NOMO-1 (cell line): ENCODE measurements at regions not wholly inside any gene's neighbourhood (a gene's known extent, or its start where the extent isn't known, plus 50 kb on each side); places are given as distances from the start of the nearest gene placed in this dataset.

ENCODE experiments used
- DNase-seq, 2 experiments: peaks; one replicate each; lab custom pipeline; 2025; ENCODE audit not compliant: unreplicated experiment in 2 of 2; lab: John Stamatoyannopoulos, UW

DNA sequence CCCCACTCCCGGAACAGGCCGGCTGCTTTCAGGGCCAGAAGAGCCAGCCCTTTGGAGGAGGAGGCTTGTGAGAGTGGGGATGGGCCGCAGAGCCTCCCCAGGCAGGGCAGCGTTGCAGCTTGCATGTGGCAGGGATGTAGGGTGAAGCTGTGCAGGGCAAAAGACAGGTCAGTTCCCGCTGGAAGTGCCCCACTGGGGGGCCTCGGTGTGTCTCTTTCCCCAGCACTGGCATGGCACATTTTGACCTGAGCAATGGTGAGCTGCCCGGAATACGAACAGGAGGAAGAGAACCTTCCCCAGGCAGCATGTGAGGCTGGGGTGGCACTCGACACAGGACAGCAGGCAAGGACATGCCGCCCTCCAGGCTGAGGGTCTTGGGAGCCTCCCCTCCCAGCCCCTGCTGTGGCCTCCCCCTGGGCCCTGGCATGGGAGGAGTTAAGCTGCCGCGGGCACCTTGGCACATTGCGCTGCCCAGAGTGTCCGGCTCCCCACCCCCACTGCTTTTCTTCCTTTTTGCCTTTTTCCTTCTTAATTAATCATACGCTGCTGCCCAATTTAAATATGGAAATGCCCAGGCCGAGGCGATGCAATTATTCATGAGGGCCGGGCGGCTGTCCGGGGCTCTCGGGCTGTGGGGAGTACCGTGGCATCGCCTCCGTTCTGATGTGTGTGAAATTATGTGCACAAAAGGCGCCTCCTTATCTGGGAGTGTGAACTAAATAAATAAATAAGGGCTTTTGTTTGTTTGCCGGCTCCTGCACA lies 76.0 kb upstream of the WNT7B start:
- DNase-seq: peak in 1 of 2 experiments; percentile 71

- DNase-seq: peak in 1 of 2 experiments; percentile 64
Measured at GRCh38 chr22:46053563-46054090, 76.7 kb upstream of the WNT7B start.

DNA sequence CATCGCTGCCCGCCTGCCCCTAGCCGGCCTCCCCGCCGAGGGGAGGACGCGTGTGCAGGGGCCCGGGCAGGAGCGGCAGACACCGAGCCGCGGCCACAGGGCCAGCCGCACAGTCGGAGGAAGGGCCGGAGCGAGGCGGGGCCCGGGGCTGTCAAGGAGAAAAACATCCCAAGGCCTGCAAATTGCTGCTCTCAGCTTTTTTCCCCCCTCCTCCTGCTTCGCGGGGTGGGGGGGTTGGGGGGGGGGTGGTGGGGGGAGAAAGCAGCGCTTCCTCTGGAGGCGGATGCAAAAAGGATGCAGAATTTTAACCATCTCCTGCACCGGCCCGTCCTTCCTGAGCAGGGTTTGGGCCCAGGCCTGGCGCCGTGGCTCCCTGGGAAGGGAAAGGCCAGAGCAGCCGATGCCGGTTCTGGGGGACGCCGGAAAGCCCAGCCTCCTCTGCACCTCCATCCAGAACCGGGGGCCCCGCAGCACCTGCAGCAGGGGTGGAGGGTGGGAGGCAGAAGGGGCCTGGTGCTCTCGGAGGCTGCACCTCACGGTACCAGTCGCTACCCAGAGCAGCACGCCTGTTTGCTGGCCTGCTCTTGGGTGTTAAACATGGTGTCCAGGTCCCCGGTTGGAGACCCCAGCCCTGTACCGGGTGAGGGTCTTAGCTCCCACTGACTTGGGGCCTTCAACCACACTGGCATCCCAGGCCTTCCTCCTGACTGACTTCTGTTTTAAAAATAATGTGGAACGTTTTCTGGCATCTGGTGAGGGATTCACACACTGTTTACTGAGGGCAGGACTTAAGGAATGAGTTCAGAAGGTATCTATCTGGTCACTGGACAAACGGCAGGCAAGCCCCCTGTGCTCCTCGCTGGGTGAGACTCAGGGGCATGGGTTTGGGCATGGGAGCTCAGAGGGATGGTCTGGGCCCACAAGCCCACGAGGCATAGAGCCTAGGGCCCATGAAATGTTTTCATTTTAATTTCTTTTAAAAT lies 77.4 kb upstream of the WNT7B start:
- DNase-seq: peak in 1 of 2 experiments; percentile 79

- DNase-seq: no peak
Measured at GRCh38 chr22:46055181-46055875, 78.4 kb upstream of the WNT7B start.

DNA sequence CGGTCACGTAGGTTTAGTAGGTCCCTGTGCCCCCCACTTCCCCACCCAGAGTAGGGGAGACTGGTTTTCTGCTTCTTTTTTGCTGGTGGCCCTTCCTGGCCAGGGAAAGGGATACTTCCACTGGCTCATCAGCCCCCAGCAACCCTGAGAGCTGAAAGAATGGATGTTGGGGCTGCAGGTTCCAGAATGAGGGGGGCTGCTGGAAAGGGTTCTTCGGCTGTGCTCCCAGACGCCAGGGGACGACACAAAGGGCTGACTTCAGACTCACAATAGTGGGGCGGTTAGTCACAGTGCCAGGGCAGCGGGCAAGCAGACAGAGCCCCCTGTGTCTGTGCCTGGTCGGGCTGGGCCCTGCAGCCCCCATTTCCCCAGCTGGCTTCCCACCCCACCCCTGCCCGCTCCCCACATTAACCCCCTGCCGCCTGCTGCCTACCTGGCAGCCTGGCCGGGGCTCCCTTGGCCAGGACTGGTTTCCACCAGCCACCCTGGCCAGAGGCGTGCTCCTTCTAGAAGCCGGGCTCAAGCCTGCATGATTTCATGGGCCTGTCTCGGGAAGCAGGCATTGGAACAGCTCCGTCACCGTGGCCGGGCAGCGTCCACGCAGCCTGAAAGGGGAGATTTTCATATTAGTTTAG lies 79.1 kb upstream of the WNT7B start:
- DNase-seq: peak in 1 of 2 experiments; percentile 52

DNA sequence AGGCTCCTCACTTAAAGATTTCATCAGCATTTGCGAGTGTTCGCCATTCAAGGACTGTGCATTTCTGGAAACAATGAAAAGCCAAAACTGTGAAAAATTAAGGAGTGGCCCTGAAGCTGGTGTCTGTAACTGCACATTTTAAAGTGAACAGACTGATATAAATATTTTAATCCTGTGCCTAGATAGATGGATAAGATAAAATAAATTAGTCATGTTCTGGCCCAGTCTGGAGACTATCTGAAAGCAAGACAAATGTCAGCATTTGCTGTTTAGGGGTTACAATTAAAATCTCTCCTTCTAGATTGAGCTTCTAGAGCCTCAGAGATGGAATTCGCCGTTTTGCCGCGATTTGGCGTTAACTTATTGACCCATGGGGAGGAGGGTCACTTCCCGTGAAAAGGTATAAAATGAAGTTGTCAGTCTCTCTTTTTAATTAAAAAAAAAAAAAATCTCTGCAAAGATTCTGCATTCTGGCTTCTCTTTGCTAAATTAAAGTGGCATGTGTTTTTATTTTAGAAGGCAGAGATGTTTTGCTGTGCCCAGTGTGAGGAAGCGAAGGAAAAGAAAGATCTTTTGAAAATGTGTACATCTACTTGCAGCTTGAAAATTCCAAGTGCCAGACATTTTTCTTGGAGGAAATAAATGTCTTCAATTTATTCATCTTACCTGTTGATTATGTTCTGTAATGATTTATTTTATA lies 79.7 kb upstream of the WNT7B start:
- no peak for DNase-seq

GRCh38 chr22:46057246-46058090 lies 80.5 kb upstream of the WNT7B start:
- no peak for DNase-seq

- DNase-seq: peak; percentile 89 to 93
Measured at GRCh38 chr22:46058091-46058420, 81.1 kb upstream of the WNT7B start.

DNA sequence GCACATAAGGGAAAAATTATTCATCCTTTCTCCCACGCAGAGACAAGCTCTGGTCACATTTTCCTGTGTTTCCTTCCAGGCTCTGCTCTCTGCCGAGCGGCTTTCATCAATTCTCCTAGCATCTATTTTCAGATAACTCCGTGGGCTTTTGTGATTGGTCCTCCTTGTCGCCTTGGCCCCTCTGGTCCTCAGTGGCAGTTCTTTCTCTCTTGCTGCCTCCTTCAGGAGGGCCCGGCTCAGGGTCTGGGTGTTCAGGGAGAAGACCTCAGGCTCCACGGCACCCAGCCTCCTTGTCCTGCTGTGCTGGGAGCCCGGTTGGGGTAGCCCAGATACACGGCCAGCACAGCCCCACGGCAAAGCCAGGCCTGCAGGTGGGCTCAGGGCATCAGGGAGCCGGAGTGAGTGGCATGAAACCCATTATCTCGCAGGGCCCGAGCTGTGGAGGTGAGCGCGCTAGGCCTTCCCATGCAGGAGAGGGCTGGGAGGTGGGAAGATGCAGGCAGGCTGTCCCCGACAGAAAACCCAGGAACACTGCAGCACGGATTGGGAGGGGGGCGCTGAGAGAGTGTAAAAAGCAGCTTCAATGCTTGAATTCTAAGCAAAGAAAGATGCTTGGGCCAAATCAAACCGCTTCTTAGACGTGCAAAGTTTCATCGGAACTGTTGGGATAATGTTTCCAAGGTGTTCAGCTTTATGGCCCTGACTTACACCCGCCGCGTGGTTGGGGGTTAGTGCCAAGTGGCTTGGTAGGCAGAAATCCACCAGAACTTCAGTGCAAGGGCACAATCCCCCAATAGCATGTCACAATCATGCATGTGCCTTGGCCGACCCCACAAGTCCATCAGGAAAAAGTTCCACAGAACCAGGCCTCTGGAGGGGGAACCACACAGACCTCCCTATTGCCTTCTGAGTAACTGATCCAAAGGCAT lies 81.9 kb upstream of the WNT7B start:
- DNase-seq: peak in 1 of 2 experiments; percentile 49

GRCh38 chr22:46060292-46061123 lies 83.5 kb upstream of the WNT7B start:
- peak in 1 of 2 experiments; percentile 39 for DNase-seq

DNA sequence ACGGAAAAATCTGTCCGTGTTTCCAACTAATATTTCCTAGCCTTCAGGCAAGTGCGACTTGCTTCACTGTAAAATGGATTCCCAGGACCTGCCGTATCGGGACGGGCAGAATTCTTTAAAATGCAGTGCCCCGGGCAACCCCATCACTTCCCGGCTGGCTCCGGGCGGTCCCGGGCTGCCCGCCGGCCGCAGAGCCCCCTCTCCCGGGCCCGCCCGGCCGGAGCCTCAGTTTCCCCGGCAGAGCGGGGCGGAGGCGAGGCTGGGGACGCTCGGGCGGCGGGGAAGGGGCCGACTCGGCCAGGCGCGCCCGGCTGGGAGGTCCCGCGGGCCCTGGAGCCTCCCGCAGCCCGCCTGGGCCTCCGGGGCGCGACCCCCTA lies 84.2 kb upstream of the WNT7B start:
- no peak for DNase-seq

DNA sequence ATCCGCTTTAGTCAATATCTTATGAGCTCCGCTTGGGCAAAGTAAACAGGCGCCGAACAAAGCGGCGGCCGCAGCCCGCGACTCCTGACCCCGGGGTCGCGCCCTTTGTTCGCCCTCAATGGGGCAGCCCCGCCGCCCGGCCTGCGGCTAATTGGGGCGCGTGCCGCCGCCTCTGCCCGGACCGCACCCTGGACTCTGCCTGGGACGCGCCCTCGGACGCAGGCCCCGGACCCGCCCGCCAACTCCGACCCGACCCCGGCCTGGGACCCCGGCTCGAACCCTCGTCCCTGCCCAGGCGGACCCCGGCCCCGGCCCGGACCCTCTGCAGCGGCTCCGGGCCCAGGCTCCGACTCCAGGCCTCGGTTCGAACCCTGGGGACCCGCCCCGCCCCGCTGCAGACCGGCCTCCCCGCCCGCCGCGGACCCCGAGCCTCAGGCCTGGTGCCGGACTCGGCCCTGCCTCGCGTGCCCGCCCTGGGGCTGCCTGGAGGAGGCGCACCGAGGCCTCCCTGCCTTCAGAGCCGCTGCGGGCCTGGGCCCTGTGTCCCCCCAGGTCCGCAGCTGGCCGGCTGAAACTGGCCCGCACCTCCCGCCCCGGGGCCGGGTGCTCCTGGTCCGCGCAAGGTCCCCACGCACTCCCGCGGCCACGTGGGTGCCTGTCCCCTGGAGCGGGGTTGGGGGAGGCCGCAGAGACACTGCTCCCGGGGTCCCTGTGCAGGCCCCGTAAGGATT lies 84.7 kb upstream of the WNT7B start:
- no peak for DNase-seq

DNA sequence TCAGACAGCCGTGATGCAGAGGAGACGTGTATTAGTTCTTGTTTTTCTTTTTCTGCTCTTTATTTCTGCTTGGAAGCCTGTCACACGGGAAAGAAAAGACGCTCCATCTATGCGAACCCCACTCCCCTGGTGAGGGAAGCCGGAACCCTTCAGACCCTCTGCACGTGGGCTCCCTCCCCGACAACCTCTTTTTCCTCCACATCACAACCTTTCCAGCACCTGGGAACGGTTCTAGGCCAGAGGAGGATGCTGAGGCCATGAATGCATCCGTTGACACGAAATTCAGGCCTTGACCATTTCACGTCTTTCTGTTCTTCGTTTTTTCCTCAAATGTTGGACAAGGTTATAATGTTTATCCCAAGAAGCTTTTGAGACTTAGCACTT lies 85.3 kb upstream of the WNT7B start:
- no peak for DNase-seq

- no peak for DNase-seq
Measured at GRCh38 chr22:46062971-46063631, 86.1 kb upstream of the WNT7B start.

DNA sequence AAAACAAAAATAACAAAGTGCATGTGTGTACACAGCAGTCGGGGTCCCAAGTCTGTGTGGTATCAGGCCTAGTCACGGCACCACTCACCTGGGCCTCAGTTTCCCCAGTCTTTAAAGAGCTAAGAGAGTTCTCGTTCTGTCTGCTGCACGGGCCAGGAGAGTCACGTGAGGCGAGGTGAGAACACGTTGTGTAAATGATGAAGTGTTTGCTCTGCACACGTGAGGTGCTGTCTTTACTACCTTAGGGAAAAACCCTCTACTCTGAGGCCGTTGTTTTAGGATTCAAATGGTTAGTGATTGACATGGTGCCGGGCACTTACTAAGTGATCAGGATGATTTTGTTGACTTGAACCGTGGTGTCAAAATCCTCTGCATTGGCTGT lies 86.5 kb upstream of the PPARA start:
- no peak for DNase-seq
